GM19372 (cell line): ENCODE measurements at regions not wholly inside any gene's neighbourhood (a gene's known extent, or its start where the extent isn't known, plus 50 kb on each side); places are given as distances from the start of the nearest gene placed in this dataset.
A peak's percentile ranks its signal among the peaks of the same experiment; 100 is the strongest.
"Not testable (repeated sequence)": the region's sequence is repeated elsewhere in the genome, so short reads cannot be mapped to it uniquely, and the experiment has no call there.

ENCODE experiments used
- ATAC-seq: cut with Tn5 transposase; IDR thresholded peaks from one replicate; pipeline ENCODE4 v1.9.1; 2021; ENCODE audit warnings: mild to moderate bottlenecking, low read depth, moderate library complexity; ENCODE audit not compliant: unreplicated experiment

DNA sequence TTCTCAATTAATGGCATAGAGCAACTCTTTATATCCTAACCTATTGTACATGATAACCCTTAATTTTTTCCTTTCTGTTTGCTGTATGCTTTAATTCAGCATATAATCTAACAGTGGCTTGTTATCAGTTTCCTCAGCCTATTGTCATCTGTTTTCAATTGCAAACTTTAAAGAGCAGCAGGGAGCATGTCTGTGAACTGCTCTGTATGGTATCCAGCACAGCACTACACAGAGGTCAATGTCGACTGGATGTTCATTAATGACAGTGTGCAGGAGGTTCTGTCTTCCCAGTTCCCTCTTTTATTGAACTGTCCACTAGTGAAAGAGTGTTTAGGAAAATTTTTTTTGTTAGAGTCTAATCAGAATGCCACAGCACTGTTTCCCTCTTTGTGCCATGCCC lies 609.1 kb downstream of the SOX5 start:
- ATAC-seq: no peak

- no peak for ATAC-seq
These were observed 607.1 kb downstream of the SOX5 start for GRCh38 chr12:23342407-23342806.

DNA sequence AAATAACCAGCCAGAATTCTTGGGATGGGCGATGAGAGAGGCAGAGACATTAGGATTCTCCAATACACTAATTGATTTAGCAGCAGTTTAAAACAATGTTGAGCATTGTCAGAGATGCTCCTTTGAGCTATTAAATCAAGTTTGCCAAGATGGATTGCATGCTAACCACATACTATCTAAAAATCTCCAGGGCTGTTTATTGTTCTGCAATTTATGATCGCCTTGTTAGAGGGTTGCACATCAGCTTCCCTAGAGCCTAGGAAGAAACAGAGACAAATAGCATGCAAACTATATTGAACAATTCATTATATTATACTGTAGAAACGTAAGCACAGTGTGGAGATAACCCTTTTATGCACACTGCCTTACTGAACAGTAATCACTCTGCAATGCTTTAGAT lies 599.9 kb downstream of the SOX5 start:
- no peak for ATAC-seq

- ATAC-seq: peak; percentile 80
These were observed 598.7 kb downstream of the SOX5 start for GRCh38 chr12:23350808-23351207.

GRCh38 chr12:23352670-23353069 lies 596.8 kb downstream of the SOX5 start:
- ATAC-seq: no peak

GRCh38 chr12:23354800-23355199 lies 594.7 kb downstream of the SOX5 start:
- ATAC-seq: no peak

DNA sequence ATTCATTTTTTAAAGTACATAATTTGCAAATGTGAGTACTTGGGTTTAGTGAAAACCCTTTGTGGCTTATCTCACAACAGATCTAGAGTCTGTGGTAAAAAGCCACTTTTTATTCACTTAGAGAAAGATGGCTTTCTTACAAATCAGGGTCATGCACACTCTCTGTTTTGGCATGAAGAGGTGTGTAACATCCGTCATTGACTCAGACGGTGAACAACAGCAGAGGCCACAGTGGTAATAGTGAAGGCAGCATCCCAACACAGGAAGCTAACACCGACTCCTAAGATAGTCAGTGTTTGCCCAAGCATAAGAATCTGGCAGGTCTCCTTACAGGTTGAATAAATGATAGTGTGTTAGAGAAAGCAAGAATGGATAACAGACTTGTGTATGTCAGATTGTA lies 593.0 kb downstream of the SOX5 start:
- ATAC-seq: no peak

GRCh38 chr12:23356927-23357708 lies 592.4 kb downstream of the SOX5 start:
- ATAC-seq: no peak

- no peak for ATAC-seq
These were observed 589.3 kb downstream of the SOX5 start for GRCh38 chr12:23359975-23360701.

DNA sequence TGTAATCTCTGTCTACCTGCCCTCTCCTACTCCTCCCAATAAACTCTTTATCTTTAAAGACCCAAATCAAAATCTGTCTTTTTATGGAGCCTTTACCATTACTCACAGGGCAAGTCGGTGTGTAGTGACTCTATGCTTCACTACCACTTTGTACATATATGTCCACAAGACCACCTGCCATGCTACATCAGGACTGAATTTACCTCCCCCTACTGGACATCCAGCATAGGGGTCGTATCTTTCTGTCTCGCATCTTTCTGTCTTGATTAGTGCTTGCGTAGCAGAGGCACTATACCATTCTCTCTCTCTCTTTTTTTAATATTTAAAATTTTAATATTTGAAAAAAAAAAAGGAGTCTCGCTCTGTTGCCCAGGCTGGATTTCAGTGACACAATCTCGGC lies 587.5 kb downstream of the SOX5 start:
- no peak for ATAC-seq

GRCh38 chr12:23368590-23368989 lies 580.9 kb downstream of the SOX5 start:
- no peak for ATAC-seq

- ATAC-seq: no peak
These were observed 573.8 kb downstream of the SOX5 start for GRCh38 chr12:23375621-23376020.

- no peak for ATAC-seq
These were observed 573.2 kb downstream of the SOX5 start for GRCh38 chr12:23376238-23376637.

DNA sequence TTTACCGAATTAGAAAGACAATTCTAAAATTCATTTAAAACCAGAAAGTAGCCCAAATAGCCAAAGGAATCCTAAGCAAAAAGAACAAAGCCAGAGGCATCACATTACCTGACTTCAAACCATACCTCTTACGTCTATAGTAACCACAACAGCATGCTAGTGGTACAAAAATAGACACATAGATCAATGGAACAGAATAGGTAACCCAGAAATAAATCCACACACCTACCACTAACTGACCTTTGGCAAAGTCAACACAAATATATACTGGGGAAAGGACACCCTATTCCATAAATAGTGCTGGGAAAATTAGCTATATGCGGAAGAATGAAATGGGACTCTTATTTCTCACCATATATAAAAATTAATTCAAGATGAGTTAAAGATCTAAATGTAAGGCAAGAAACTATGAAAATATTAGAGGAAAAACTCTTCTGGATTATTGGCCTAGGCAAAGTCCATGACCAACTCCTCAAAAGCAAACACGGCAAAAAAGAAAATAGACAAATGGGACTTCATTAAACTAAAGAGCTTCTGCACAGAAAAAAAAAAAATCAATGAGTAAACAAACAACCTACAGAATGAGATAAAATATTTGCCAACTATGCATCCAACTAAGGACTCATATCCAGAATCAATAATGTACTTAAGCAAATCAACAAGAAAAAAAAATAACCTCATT lies 568.9 kb downstream of the SOX5 start:
- ATAC-seq: no peak

- ATAC-seq: not testable (repeated sequence)
These were observed 560.6 kb downstream of the SOX5 start for GRCh38 chr12:23388898-23389297.

GRCh38 chr12:23389315-23389714 lies 560.2 kb downstream of the SOX5 start:
- ATAC-seq: not testable (repeated sequence)

DNA sequence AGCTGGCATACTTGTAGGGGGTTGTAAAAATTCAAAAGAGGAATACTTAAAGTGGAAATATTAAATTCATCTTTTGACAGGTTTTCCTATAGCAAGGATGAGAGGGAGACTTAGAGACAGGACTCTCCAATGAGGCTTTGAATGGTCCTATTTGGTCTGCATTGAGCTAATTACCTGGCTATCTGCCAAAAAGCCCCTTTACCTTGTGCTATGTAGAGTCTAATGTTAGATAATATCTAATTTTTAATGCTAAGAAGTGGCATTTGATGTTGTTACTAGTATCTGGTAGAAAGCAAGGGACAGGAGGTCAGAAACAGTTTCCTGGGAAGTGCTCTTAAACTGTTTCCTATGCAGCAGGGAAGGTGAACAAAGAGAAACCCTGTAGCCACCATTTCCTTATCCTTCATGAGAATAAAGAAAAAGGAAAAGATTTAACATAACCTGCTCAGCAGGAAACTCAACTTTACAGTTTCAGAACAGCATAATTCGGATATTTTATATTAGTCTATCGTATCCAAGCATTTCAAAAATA lies 550.0 kb downstream of the SOX5 start:
- no peak for ATAC-seq

GRCh38 chr12:23415180-23415579 lies 534.3 kb downstream of the SOX5 start:
- ATAC-seq: no peak

DNA sequence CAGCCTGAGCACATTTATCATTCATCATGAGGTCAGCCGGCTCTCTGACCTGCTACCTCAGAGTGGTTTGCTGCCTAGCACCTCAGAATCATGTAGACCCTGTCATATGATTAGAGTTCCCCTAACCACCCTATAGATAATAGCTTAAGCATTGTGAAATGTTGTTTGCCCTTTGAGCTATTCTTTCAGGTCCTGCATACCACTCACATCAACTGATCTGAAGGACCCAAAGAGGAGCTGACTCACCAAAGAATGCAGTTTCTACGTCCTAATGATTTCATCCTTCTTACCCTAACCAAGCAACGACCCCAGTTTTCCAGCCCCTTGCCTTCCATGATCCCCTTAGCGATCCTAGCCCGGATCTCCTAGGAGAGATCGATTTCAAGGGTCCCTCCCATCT lies 527.9 kb downstream of the SOX5 start:
- ATAC-seq: no peak

- no peak for ATAC-seq
These were observed 526.3 kb downstream of the SOX5 start for GRCh38 chr12:23423097-23423687.

- ATAC-seq: no peak
These were observed 525.7 kb downstream of the SOX5 start for GRCh38 chr12:23423796-23424195.
